ENCODE measurements at regions not wholly inside any gene's neighbourhood (a gene's known extent, or its start where the extent isn't known, plus 50 kb on each side); places are given as distances from the start of the nearest gene placed in this dataset.
"Not testable (repeated sequence)": the region's sequence is repeated elsewhere in the genome, so short reads cannot be mapped to it uniquely, and the experiment has no call there.

DNA sequence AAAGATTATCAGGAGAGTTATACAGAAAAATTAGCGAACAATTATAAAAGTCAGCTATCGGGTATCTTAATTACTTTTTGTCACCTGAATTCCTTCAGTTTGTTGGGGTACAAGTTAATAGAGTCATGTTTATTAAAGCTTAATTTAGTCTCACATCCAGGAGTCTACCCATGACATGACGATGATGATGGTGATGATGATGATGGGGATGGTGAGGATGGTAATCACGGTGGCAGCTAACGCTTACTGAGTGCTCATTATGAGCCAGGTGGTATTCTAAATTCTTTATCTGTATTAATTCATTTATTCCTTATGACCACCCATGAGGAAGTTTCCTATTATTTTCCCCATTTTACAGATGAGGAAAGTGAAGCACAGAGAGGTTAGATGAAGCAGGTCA lies 208.6 kb upstream of the KIF2A start:
- no peak overlapping the region for H3K4me3 Mint-ChIP-seq
- no peak for DNase-seq
- no peaks in the 10 kb centered on the region for H3K27me3 Mint-ChIP-seq (ENCODE audit: low read depth)
- no peaks in the 10 kb centered on the region for H3K9me3 Mint-ChIP-seq
- no peaks in the 10 kb centered on the region for H3K36me3 Mint-ChIP-seq (ENCODE audit: insufficient read depth)
- no peak for ATAC-seq
- H3K4me1 Mint-ChIP-seq (ENCODE audit: low read depth): peaks cover 4% of the 10 kb centered on the region

DNA sequence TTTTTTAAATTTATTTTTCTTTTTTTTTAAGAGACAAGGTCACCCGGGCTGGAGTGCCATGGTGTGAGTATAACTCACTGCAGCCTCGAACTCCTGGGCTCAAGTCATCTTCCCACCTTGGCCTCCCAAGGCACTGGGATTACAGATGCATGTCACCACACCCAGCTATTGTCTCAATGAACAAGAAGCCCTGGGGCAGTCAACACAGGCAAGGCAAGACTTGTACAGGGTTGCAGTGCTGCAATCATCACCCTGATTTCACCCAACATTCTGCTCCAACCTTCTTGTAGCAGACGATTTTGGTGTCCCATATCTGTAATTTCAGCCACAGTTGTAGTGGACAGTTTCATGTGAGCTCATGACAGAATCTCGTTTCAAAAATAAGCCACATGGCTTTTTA lies 205.8 kb upstream of the KIF2A start:
- Mint-ChIP-seq H3K27me3 (ENCODE audit: low read depth) (no peaks in the 10 kb centered on the region), H3K4me1 (ENCODE audit: low read depth) (no peaks in the 10 kb centered on the region), H3K9me3 (peaks cover 4% of the 10 kb centered on the region), H3K36me3 (ENCODE audit: insufficient read depth) (no peaks in the 10 kb centered on the region), H3K4me3 (no peak overlapping the region)
- no peak for ATAC-seq
- no peak for DNase-seq

DNA sequence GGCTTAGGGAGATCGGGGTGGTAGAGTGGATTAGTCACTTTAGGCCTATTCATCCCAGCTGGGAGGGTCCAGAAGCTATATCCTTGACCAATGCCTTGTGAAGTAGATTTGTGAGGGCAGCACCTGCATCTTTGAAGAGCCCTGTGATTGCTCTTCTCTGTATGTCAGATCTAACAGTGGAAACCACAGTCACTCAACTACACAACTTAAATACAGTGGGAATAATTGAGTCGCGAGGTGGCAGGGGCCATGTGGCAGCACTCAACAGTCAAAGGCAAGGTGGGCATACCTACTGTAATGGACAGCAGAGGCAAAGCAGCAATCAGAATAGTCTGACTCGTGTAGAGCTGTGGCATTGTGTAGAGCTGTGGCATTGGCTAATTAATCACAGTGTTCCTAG lies 202.1 kb upstream of the KIF2A start:
- not testable (repeated sequence) for ATAC-seq; DNase-seq; H3K9me3 Mint-ChIP-seq; H3K4me3 Mint-ChIP-seq; H3K27me3 Mint-ChIP-seq (ENCODE audit: low read depth); H3K36me3 Mint-ChIP-seq (ENCODE audit: insufficient read depth); H3K4me1 Mint-ChIP-seq (ENCODE audit: low read depth)

DNA sequence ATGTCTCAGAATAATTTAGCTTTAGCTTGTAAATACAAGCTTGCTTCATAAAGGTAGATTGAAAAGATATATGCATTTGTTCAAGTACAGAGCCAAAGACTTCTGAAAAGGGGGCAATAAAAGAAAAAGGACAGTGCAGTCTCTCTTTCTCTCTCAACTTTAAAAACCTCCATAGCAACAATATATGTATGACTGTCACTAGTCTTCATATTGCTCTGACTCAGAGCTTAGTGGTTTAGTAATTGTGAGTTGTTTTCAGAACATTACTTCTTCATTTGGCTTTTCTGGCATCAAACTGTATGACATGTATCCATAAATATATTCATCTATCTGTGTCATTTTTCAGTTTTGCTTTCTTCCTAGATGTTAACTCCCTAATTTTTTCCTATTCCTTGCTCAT lies 194.6 kb upstream of the KIF2A start:
- Mint-ChIP-seq H3K4me1 (ENCODE audit: low read depth) (no peaks in the 10 kb centered on the region), H3K4me3 (no peak overlapping the region), H3K27me3 (ENCODE audit: low read depth) (peaks cover 2% of the 10 kb centered on the region), H3K36me3 (ENCODE audit: insufficient read depth) (no peaks in the 10 kb centered on the region), H3K9me3 (no peaks in the 10 kb centered on the region)
- peak in 1 of 2 donors; percentile 21 for ATAC-seq
- DNase-seq: no peak

DNA sequence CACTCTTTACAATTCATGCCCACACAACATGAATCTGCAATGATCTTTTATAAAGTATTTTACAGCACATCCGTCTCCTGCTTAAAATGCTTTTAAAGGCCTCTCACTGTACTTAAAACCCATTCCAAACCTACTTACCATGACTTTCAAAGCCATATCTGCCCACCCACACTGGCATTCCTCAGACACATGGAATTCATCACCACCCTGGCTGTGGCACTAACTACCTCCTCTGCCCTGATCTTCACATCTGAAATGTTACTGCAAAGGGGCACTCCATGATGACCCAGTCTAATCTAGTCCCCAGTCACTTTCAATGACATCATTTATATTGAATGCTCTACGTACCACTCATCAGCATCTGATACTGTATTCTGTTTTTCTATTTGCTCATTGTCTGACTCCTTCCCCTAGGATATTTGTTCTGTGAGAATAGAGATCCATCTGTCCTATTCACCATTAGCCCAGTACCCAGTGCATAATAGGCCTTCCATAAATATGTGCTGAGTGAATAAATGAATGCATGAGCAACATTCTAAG lies 193.2 kb upstream of the KIF2A start:
- H3K4me3 Mint-ChIP-seq: no peak overlapping the region
- no peaks in the 10 kb centered on the region for H3K9me3 Mint-ChIP-seq
- H3K4me1 Mint-ChIP-seq (ENCODE audit: low read depth): no peaks in the 10 kb centered on the region
- peaks cover 2% of the 10 kb centered on the region for H3K27me3 Mint-ChIP-seq (ENCODE audit: low read depth)
- ATAC-seq (no peak), DNase-seq (no peak)
- H3K36me3 Mint-ChIP-seq (ENCODE audit: insufficient read depth): no peaks in the 10 kb centered on the region

DNA sequence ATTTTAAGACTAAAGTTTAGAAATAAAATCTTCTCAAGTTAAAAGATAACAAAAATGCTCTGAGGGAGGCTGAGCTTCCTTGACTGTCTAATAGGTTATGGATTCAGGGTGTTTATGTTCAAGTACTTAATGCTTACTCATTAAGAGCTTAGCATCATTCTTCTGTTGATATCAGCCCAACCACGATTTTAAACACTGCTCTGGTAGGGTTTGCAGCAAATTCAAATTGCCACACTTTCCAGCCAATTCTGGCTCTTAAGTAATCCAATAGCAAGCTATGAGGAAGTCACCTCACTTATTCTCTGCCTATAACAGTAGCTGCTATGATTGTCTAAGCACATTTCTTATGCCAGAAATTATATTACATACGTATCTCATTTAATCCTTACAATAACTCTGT lies 191.0 kb upstream of the KIF2A start:
- Mint-ChIP-seq H3K4me1 (ENCODE audit: low read depth) (no peaks in the 10 kb centered on the region), H3K9me3 (no peaks in the 10 kb centered on the region), H3K27me3 (ENCODE audit: low read depth) (peaks cover 5% of the 10 kb centered on the region), H3K36me3 (ENCODE audit: insufficient read depth) (no peaks in the 10 kb centered on the region), H3K4me3 (no peak overlapping the region)
- no peak for DNase-seq
- ATAC-seq: no peak

DNA sequence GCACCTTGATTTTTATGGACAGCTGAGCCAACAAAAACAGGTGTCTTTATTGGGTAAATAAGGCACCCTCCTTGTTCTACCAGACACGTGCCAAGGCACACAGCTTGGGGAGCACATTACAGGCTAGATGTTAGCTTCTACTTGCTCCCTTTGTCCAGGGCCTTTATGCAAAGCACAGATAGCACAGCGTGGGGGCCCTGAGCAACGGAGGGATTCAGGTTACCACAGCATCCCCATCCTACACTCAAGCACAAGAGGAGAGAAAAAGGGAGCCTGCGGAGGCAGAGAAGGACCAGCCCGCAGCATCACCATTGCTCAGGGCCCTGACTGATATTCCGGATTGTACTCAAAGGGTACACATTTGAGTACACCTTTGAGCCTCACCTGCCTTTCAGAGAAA lies 181.7 kb upstream of the KIF2A start:
- no peak for ATAC-seq
- DNase-seq: no peak
- no peaks in the 10 kb centered on the region for H3K36me3 Mint-ChIP-seq (ENCODE audit: insufficient read depth)
- no peak overlapping the region for H3K4me3 Mint-ChIP-seq
- H3K4me1 Mint-ChIP-seq (ENCODE audit: low read depth): no peaks in the 10 kb centered on the region
- peaks cover 4% of the 10 kb centered on the region for H3K27me3 Mint-ChIP-seq (ENCODE audit: low read depth)
- no peaks in the 10 kb centered on the region for H3K9me3 Mint-ChIP-seq

DNA sequence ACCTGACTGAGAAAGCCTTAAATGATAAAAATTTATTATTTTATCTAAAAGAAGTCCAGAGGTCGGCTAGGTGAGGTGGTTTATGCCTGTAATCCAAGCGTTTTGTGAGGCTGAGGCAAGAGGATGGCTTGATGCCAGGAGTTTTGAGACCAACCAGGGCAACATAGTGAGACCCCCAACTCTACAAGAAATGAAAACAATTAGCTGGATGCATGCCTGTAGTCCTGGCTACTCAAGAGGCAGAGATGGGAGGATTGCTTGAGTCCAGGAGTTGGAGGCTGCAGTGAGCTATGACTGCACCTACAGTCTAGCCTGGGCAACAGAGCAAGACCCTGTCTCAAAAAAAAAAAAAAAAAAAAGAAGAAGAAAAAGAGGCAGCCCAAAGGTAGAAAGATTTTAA lies 179.9 kb upstream of the KIF2A start:
- Mint-ChIP-seq H3K4me1 (ENCODE audit: low read depth) (no peaks in the 10 kb centered on the region), H3K36me3 (ENCODE audit: insufficient read depth) (no peaks in the 10 kb centered on the region), H3K27me3 (ENCODE audit: low read depth) (no peaks in the 10 kb centered on the region), H3K9me3 (no peaks in the 10 kb centered on the region), H3K4me3 (no peak overlapping the region)
- ATAC-seq (no peak), DNase-seq (no peak)

DNA sequence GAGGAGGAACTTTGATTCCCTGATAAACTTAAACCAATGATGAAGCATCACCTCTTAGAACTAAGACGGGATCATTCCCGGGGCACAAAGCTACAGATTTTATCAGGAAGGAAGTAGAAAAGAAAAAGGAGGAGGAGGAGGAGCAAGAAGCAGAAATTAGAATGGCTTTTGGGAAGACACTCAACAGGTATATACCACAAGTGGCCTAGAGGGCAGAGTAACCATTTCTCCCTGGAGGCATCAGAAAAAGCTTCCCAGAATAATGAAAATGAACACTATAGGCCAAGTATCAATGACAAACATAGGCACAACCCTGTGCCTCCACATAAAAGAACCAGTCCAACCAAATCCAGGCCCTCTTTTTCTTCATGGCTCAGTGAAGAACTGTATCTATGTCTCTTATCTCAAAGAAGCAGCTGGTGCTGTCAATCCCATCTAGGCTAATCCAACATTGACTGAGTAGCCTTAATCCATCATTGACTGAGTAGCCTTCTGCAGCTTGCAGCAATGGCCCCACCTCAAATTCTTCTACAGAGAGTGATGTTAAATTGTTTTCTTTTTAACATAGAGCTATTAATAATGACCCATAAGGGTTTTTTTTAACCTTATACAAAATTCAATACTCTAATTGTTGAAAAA lies 178.8 kb upstream of the KIF2A start:
- DNase-seq (no peak), ATAC-seq (no peak)
- H3K9me3 Mint-ChIP-seq: no peaks in the 10 kb centered on the region
- no peak overlapping the region for H3K4me3 Mint-ChIP-seq
- H3K36me3 Mint-ChIP-seq (ENCODE audit: insufficient read depth): no peaks in the 10 kb centered on the region
- H3K4me1 Mint-ChIP-seq (ENCODE audit: low read depth): no peaks in the 10 kb centered on the region
- H3K27me3 Mint-ChIP-seq (ENCODE audit: low read depth): no peaks in the 10 kb centered on the region

DNA sequence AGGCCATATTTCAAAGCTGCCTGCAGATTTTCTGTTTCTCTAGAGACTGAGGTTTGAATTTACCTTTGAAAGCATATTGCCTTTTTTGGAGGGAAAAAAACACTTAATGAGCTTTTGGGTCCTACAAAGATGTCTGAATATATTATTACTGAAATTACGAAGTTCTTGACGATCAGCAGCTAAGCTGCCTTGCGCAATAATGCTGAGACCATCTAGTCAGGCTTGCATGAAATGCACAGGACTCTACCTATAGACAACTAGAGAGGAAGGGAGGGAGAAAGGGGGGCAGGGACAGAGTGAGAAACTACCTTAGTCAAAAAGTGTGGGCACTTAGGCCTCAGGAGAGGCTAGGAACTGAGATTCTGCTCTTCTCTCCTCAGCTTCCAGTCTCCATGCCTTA lies 175.9 kb upstream of the KIF2A start:
- no peak for DNase-seq
- H3K36me3 Mint-ChIP-seq (ENCODE audit: insufficient read depth): no peaks in the 10 kb centered on the region

DNA sequence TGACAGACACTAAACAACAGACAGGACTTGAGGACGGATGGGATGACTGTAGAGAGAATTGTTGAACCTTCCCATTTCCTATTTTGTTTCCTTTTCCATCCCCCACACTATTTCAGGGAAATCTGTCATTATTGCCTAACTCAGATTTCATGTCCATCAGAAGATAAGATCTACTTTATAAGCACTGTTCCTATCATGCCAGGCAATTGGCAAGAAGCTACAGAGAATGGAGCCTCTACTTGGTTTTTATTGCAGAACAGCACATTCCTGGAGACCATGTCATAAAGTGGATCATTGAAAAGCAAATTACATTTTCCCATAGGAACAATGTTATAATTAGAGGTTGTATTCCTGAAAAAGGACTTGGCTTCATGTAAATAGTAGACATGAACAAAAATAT lies 173.7 kb upstream of the KIF2A start:
- ATAC-seq (no peak), DNase-seq (no peak)
- Mint-ChIP-seq H3K27me3 (ENCODE audit: low read depth) (peaks cover 4% of the 10 kb centered on the region), H3K4me1 (ENCODE audit: low read depth) (no peaks in the 10 kb centered on the region), H3K4me3 (no peak overlapping the region), H3K36me3 (ENCODE audit: insufficient read depth) (no peaks in the 10 kb centered on the region), H3K9me3 (no peaks in the 10 kb centered on the region)

More for the DNA sequence above, 175.9 kb upstream of the KIF2A start:
- no peak overlapping the region for H3K4me3 Mint-ChIP-seq
- no peaks in the 10 kb centered on the region for H3K9me3 Mint-ChIP-seq
- H3K4me1 Mint-ChIP-seq (ENCODE audit: low read depth): no peaks in the 10 kb centered on the region
- ATAC-seq: no peak
- H3K27me3 Mint-ChIP-seq (ENCODE audit: low read depth): no peaks in the 10 kb centered on the region

DNA sequence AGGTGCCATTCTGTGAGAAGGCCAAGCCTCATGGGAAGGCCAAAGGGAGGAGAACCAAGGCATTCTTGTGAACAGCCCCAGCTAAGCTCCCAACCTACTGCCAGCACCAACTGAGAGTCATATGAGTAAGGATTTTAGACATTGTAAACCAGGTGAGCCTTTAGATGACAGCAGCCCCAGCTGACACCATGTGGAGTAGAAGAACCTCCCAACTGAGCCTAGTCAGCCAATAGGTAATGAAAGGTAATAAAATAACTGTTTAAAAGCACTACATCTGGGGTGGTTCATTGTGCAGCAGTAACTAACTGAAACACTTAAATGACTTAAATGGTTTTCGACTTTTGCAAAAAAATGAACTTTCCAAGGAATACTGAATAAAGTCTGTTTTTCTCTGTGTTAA lies 172.6 kb upstream of the KIF2A start:
- ATAC-seq (no peak), DNase-seq (no peak)
- Mint-ChIP-seq H3K9me3 (no peaks in the 10 kb centered on the region), H3K4me1 (ENCODE audit: low read depth) (no peaks in the 10 kb centered on the region), H3K4me3 (no peak overlapping the region), H3K27me3 (ENCODE audit: low read depth) (peaks cover 6% of the 10 kb centered on the region), H3K36me3 (ENCODE audit: insufficient read depth) (no peaks in the 10 kb centered on the region)

DNA sequence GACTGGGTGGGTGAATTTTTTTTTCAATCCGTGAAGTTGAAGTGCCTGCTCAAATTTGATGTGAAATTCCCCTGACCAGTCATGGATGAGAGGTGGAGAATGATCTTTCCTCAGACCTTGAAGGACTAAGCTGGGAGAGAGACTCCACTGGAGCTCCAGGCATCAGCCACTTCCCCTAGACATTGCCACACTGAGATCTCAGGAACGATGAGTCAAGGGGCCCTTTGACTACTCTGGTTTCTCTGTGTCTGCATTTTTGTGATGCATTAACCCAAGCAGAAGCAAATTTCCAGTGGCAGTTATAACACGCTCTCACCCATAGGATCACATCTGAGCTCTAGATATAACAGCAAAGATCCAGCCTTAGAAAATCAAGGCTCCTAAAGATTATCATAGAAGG lies 171.2 kb upstream of the KIF2A start:
- peaks cover 6% of the 10 kb centered on the region for H3K27me3 Mint-ChIP-seq (ENCODE audit: low read depth)
- DNase-seq: no peak
- no peak overlapping the region for H3K4me3 Mint-ChIP-seq

DNA sequence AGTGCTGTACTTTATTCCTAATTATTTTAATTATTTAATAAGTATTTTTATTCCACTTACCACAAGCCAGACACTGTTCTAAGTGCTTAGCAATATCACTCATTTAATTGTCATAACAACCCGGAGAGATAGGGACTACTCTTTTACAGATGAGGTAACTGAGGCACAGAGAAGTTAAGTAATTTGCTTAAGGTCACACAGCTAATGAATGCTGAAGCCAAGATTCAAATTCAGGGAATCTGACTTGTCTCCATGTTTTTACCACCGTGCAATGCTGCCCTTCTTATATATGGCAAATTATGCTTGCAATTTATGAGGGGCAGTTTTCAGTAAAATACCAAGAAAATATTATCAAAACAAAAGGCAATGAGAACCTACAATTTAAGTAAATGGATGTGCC lies 168.4 kb upstream of the KIF2A start:
- H3K36me3 Mint-ChIP-seq (ENCODE audit: insufficient read depth): no peaks in the 10 kb centered on the region
- DNase-seq: no peak
- no peak overlapping the region for H3K4me3 Mint-ChIP-seq

More for the DNA sequence above, 171.2 kb upstream of the KIF2A start:
- H3K4me1 Mint-ChIP-seq (ENCODE audit: low read depth): no peaks in the 10 kb centered on the region
- ATAC-seq: no peak
- no peaks in the 10 kb centered on the region for H3K9me3 Mint-ChIP-seq
- H3K36me3 Mint-ChIP-seq (ENCODE audit: insufficient read depth): no peaks in the 10 kb centered on the region

DNA sequence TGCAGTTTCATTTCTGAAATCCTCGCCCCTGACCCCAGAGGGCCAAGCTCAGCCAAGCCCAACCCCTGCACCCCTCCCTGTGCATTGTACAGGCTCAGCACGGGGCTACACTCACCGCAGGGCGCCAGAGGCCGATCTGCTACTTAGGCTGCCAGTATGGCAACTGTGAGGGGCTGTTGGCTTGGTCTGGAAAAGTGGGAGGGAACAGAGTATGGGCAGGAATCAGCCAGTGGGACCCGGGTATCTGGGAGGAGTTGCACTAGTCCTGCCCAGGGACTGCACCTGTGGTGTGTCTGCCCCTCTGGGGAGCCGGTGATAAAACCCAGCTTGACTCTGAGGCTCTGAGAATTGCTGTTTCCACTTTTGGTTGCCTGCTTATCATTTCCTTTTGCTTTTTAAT lies 167.4 kb upstream of the KIF2A start:
- Mint-ChIP-seq H3K27me3 (ENCODE audit: low read depth) (peaks cover 11% of the 10 kb centered on the region), H3K36me3 (ENCODE audit: insufficient read depth) (no peaks in the 10 kb centered on the region), H3K9me3 (no peaks in the 10 kb centered on the region), H3K4me3 (no peak overlapping the region), H3K4me1 (ENCODE audit: low read depth) (no peaks in the 10 kb centered on the region)
- DNase-seq (no peak), ATAC-seq (no peak)

More for the DNA sequence above, 168.4 kb upstream of the KIF2A start:
- ATAC-seq: no peak
- Mint-ChIP-seq H3K4me1 (ENCODE audit: low read depth) (no peaks in the 10 kb centered on the region), H3K9me3 (no peaks in the 10 kb centered on the region), H3K27me3 (ENCODE audit: low read depth) (peaks cover 6% of the 10 kb centered on the region)

DNA sequence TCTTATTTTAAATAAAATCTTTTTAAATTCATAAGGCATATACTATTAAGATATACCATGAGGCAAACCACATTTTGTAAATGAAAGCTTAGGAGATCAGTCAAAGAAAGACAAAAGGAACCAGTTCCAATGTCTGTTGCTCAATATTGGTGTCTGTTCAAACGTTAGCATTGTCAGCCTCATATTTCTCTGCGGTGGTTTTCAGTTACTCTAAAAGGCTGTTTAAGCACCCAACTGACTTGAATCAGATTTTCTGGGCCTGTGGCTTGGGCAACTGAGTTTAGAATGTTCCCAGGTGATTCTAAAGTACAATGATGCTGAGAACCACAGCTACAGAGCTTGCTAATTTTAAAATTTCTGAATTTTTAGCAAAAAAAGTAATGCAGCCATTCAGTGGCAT lies 166.3 kb upstream of the KIF2A start:
- DNase-seq (no peak), ATAC-seq (no peak)
- Mint-ChIP-seq H3K36me3 (ENCODE audit: insufficient read depth) (no peaks in the 10 kb centered on the region), H3K9me3 (no peaks in the 10 kb centered on the region), H3K27me3 (ENCODE audit: low read depth) (peaks cover 17% of the 10 kb centered on the region), H3K4me1 (ENCODE audit: low read depth) (no peaks in the 10 kb centered on the region), H3K4me3 (no peak overlapping the region)
